HTR-8/SVneo (cell line): ENCODE measurements at regions not wholly inside any gene's neighbourhood (a gene's known extent, or its start where the extent isn't known, plus 50 kb on each side); places are given as distances from the start of the nearest gene placed in this dataset.
"Not testable (repeated sequence)": the region's sequence is repeated elsewhere in the genome, so short reads cannot be mapped to it uniquely, and the experiment has no call there.

ENCODE experiments used
- DNase-seq: peaks from one replicate; pipeline ENCODE4 v3.0.0; 2011; ENCODE audit warnings: low spot score, mixed read lengths; ENCODE audit not compliant: insufficient read length
- FAIRE-seq: peaks from 2 replicates; lab custom pipeline; 2011; peaks lifted over from hg19 to GRCh38; lab: Jason Lieb, UNC

- FAIRE-seq (no peak), DNase-seq (no peak)
These were observed 119.0 kb downstream of the GASK1B start for GRCh38 chr4:158053801-158054200.

GRCh38 chr4:158053086-158053485 lies 119.7 kb downstream of the GASK1B start:
- DNase-seq (no peak), FAIRE-seq (no peak)

- DNase-seq: peak; percentile 45
- FAIRE-seq: no peak
These were observed 121.2 kb downstream of the GASK1B start for GRCh38 chr4:158051401-158052235.

GRCh38 chr4:158050942-158051341 lies 121.9 kb downstream of the GASK1B start:
- DNase-seq (no peak), FAIRE-seq (no peak)

GRCh38 chr4:158046345-158046744 lies 126.5 kb downstream of the GASK1B start:
- DNase-seq (no peak), FAIRE-seq (no peak)

GRCh38 chr4:158043971-158044618 lies 128.7 kb downstream of the GASK1B start:
- FAIRE-seq (no peak), DNase-seq (no peak)

- no peak for DNase-seq
- peak; percentile 16 for FAIRE-seq
These were observed 130.2 kb downstream of the GASK1B start for GRCh38 chr4:158042591-158043030.

- DNase-seq (no peak), FAIRE-seq (no peak)
These were observed 134.1 kb downstream of the GASK1B start for GRCh38 chr4:158038718-158039117.

- no peak for FAIRE-seq
- DNase-seq: no peak
These were observed 135.8 kb downstream of the GASK1B start for GRCh38 chr4:158036998-158037397.

GRCh38 chr4:158035662-158036195 lies 137.1 kb downstream of the GASK1B start:
- FAIRE-seq (no peak), DNase-seq (no peak)

- FAIRE-seq (no peak), DNase-seq (no peak)
These were observed 139.3 kb downstream of the GASK1B start for GRCh38 chr4:158033416-158034120.

GRCh38 chr4:158032733-158033415 lies 140.0 kb downstream of the GASK1B start:
- FAIRE-seq (no peak), DNase-seq (no peak)

GRCh38 chr4:158028381-158028780 lies 144.4 kb downstream of the GASK1B start:
- not testable (repeated sequence) for DNase-seq, FAIRE-seq

GRCh38 chr4:158025131-158025530 lies 147.7 kb downstream of the GASK1B start:
- FAIRE-seq (peak; percentile 20), DNase-seq (peak; percentile 36)

- no peak for FAIRE-seq
- peak; percentile 48 for DNase-seq
These were observed 152.0 kb downstream of the GASK1B start for GRCh38 chr4:158020734-158021346.

GRCh38 chr4:158020176-158020575 lies 152.6 kb downstream of the GASK1B start:
- DNase-seq (peak; percentile 45), FAIRE-seq (no peak)

- DNase-seq (no peak), FAIRE-seq (no peak)
These were observed 154.0 kb downstream of the GASK1B start for GRCh38 chr4:158018831-158019230.

- DNase-seq (no peak), FAIRE-seq (no peak)
These were observed 154.5 kb downstream of the GASK1B start for GRCh38 chr4:158018221-158018830.

GRCh38 chr4:158016511-158016910 lies 156.3 kb downstream of the GASK1B start:
- DNase-seq (no peak), FAIRE-seq (no peak)
